ENCODE measurements at regions not wholly inside any gene's neighbourhood (a gene's known extent, or its start where the extent isn't known, plus 50 kb on each side); places are given as distances from the start of the nearest gene placed in this dataset.

DNA sequence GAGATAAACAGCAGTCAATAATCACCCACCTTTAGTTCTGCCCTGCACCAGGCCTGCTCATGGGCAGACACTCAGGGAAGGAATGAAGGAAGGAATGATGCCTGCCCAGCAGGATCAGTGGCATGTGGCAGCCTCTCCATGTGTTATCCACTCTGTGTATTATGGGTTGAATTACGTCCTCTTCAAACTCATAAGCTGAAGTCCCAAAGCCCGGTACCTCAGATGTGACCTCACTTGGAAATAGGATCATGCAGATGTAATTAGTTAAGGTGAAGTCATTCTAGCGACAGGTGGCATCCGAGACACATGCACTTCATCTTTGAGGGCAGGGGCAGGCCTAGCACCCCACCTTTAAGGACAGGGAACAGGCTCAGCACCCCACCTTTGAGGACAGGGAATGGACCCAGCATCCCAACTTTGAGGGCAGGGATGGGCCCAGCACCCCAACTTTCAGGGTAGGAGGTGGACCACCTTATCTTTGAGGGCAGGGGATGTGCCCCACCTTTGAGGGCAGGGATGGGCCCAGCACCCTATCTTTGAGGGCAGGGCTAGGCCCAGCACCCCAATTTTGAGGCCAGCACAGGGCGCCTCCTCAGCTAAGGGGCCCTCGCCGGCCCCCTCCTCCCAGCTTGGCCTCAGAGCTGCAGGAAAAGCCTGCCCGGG, 127.6 kb downstream of the URI1 start:
- TF ChIP-seq CTCF (IDR thresholded peaks at IDR 0.05; ENCODE audit: insufficient read depth, low read depth, low read length) (no peak), EZH2 (IDR thresholded peaks at IDR 0.05; ENCODE audit: insufficient read depth, low read length) (no peak)
